Hepatocyte (in vitro differentiated cells): ENCODE measurements at regions not wholly inside any gene's neighbourhood (a gene's known extent, or its start where the extent isn't known, plus 50 kb on each side); places are given as distances from the start of the nearest gene placed in this dataset.

Source experiments
- CTCF ChIP-seq: fragments of 200-600 bp; sonication (generic); IDR thresholded peaks from 2 replicates; pipeline ENCODE4 v1.5.1; 2016; ENCODE audit warnings: antibody characterized with exemption, mild to moderate bottlenecking; ENCODE audit not compliant: poor library complexity
- EZH2 ChIP-seq: fragments of 200-600 bp; sonication (generic); IDR thresholded peaks from 2 replicates; pipeline ENCODE4 v1.6.1; 2016; ENCODE audit warnings: antibody characterized with exemption, mild to moderate bottlenecking, borderline replicate concordance

GRCh38 chr1:199913318-199913717 is 114.2 kb upstream of the NR5A2 start:
- TF ChIP-seq CTCF, result no peak
- no peak for TF ChIP-seq EZH2
